Ovary (tissue), 3 donors: ENCODE measurements at regions not wholly inside any gene's neighbourhood (a gene's known extent, or its start where the extent isn't known, plus 50 kb on each side); places are given as distances from the start of the nearest gene placed in this dataset.

ENCODE experiments used
- EP300 ChIP-seq: sonication (generic); formaldehyde crosslinking; IDR thresholded peaks from one replicate; pipeline ENCODE4 v1.6.1; 2017; ENCODE audit warnings: antibody characterized with exemption
- POLR2A ChIP-seq: fragments of 450-650 bp; IDR thresholded peaks from one replicate; pipeline ENCODE4 v1.6.1; 2017; ENCODE audit warnings: antibody characterized with exemption, mild to moderate bottlenecking, moderate library complexity
- TF ChIP-seq, protein P1 (sequence below), 3 donors: fragments of 450-650 bp in 2 of 3; fragments of 200-600 bp in 1 of 3; IDR thresholded peaks; one replicate each; pipeline versions ENCODE4 v1.5.1 to v1.8.0; 2016 to 2022; ENCODE audit warnings: antibody characterized with exemption in 3 of 3, mild to moderate bottlenecking in 1 of 3
- donor health status: DM: no; HTN: no; CAD: no.

DNA sequence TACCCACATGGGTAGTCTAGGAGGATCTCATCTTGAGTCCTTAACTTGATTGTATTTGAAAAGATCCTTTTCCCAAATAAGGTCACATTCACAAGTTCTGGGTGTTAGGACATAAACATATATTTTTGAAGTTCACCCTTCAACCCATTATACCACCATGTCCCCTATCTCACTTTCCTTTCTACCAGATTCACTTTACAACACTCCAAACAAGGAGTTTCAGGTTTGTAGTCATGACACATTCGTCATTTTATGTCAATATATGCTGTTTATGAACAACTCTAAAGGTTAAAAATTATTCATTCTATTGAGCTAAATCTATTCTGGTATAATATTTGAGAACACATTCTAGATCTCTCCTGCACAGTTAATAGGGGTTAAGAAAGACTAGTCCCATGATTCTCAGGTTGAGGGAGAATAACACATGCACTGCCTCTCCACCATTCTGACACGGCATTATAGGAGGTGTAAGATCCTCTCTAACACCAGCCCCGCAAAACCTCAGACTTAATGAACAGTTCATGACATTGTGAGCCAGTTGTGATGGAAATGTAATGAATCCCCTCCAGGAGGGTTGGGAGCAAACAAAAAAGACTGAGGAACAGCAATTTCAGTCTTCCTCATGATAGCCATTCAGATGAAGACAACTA is 72.0 kb upstream of the PSMA6 start:
- TF ChIP-seq, protein P1, sequence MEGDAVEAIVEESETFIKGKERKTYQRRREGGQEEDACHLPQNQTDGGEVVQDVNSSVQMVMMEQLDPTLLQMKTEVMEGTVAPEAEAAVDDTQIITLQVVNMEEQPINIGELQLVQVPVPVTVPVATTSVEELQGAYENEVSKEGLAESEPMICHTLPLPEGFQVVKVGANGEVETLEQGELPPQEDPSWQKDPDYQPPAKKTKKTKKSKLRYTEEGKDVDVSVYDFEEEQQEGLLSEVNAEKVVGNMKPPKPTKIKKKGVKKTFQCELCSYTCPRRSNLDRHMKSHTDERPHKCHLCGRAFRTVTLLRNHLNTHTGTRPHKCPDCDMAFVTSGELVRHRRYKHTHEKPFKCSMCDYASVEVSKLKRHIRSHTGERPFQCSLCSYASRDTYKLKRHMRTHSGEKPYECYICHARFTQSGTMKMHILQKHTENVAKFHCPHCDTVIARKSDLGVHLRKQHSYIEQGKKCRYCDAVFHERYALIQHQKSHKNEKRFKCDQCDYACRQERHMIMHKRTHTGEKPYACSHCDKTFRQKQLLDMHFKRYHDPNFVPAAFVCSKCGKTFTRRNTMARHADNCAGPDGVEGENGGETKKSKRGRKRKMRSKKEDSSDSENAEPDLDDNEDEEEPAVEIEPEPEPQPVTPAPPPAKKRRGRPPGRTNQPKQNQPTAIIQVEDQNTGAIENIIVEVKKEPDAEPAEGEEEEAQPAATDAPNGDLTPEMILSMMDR (IDR thresholded peaks at IDR 0.05) = no peak
- no peak for TF ChIP-seq POLR2A
- no peak for TF ChIP-seq EP300
